ENCODE measurements at regions not wholly inside any gene's neighbourhood (a gene's known extent, or its start where the extent isn't known, plus 50 kb on each side); places are given as distances from the start of the nearest gene placed in this dataset.

DNA sequence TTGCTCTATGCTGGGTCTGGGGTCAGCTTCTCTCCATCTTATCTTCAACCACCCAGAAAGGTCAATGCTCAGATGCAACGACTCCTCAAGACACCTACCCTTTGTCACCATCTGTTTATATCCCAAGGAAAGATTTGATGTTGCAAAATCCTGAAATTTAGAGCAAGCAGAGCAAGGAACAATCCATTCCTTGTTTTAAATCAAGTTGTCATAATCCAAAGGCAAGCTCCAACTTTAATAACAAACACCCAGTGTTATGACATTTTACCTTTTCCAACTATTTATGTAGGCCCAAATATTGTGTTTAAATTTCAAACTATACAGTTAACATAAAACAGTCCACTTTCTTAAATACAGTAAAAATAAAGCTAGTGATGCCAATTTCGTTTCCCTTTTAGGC lies 116.5 kb upstream of the LRIG1 start:
- TF ChIP-seq, protein P1, sequence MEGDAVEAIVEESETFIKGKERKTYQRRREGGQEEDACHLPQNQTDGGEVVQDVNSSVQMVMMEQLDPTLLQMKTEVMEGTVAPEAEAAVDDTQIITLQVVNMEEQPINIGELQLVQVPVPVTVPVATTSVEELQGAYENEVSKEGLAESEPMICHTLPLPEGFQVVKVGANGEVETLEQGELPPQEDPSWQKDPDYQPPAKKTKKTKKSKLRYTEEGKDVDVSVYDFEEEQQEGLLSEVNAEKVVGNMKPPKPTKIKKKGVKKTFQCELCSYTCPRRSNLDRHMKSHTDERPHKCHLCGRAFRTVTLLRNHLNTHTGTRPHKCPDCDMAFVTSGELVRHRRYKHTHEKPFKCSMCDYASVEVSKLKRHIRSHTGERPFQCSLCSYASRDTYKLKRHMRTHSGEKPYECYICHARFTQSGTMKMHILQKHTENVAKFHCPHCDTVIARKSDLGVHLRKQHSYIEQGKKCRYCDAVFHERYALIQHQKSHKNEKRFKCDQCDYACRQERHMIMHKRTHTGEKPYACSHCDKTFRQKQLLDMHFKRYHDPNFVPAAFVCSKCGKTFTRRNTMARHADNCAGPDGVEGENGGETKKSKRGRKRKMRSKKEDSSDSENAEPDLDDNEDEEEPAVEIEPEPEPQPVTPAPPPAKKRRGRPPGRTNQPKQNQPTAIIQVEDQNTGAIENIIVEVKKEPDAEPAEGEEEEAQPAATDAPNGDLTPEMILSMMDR (IDR thresholded peaks at IDR 0.05), result no peak
- TF ChIP-seq POLR2A (IDR thresholded peaks at IDR 0.05), result no peak

Data from adrenal gland (tissue), 5 donors.